Neural cell (in vitro differentiated cells): ENCODE measurements at regions not wholly inside any gene's neighbourhood (a gene's known extent, or its start where the extent isn't known, plus 50 kb on each side); places are given as distances from the start of the nearest gene placed in this dataset.

Source experiments
- CTCF ChIP-seq: fragments of 450-650 bp; IDR thresholded peaks from 2 replicates; pipeline ENCODE4 v1.5.1; 2014; ENCODE audit warnings: antibody characterized with exemption, mild to moderate bottlenecking, moderate library complexity; ENCODE audit not compliant: poor library complexity, severe bottlenecking
- EP300 ChIP-seq: fragments of 450-650 bp; conservative IDR thresholded peaks from 2 replicates; pipeline ENCODE4 v1.6.1; 2014; ENCODE audit warnings: antibody characterized with exemption, mild to moderate bottlenecking, moderate library complexity; ENCODE audit not compliant: poor library complexity, severe bottlenecking
- EZH2 ChIP-seq: fragments of 200-600, 300-800 bp; shearing (Covaris generic), sonication (generic); IDR thresholded peaks from 2 replicates; pipeline ENCODE4 v1.6.1; 2014; ENCODE audit warnings: antibody characterized with exemption, low read length, borderline replicate concordance, mild to moderate bottlenecking; ENCODE audit not compliant: insufficient read depth, poor library complexity, severe bottlenecking
- MXI1 ChIP-seq: fragments of 450-650 bp; conservative IDR thresholded peaks from 2 replicates; pipeline ENCODE4 v1.6.1; 2014; ENCODE audit warnings: antibody characterized with exemption, mild to moderate bottlenecking; ENCODE audit not compliant: poor library complexity, severe bottlenecking
- POLR2AphosphoS5 ChIP-seq: IDR thresholded peaks from 2 replicates; pipeline ENCODE4 v1.6.1; 2012
- RAD21 ChIP-seq: fragments of 450-650 bp; conservative IDR thresholded peaks from 2 replicates; pipeline ENCODE4 v1.6.1; 2014; ENCODE audit warnings: antibody characterized with exemption, mild to moderate bottlenecking, moderate library complexity
- REST ChIP-seq: IDR thresholded peaks from 2 replicates; pipeline ENCODE4 v1.6.1; 2012; ENCODE audit warnings: borderline replicate concordance
- SMC3 ChIP-seq: fragments of 450-650 bp; conservative IDR thresholded peaks from 2 replicates; pipeline ENCODE4 v1.6.1; 2014; ENCODE audit warnings: antibody characterized with exemption, mild to moderate bottlenecking, moderate library complexity; ENCODE audit not compliant: poor library complexity
- TAF1 ChIP-seq: IDR thresholded peaks from 2 replicates; pipeline ENCODE4 v1.6.1; 2012; ENCODE audit warnings: low read depth

- TF ChIP-seq MXI1 (no peak), POLR2AphosphoS5 (no peak), EZH2 (no peak), CTCF (no peak), REST (no peak), EP300 (no peak), RAD21 (no peak), TAF1 (no peak), SMC3 (no peak)
These were observed 281.6 kb upstream of the SULF2 start for GRCh38 chr20:48066851-48067250.
